ENCODE measurements at regions not wholly inside any gene's neighbourhood (a gene's known extent, or its start where the extent isn't known, plus 50 kb on each side); places are given as distances from the start of the nearest gene placed in this dataset.

DNA sequence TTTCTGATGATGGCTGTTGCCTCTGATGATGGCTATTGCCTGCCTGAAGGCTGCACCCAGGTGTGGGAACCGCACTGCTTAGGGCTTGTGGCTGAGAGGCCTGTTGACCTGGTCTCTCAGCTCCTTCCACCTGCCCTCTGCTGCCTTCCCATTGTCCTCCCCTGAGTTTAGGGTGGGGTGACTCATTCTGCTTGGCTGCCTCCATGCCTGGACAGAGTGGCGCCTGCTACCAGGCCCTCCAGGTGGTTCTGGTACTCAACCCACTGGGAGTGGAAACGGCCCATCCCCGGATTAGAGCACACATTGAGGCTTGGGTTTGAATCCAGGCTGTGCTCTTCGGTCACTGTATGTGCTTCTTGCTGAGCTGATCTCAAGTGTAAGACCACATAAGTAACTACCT lies 120.6 kb downstream of the SEM1 start:
- Histone ChIP-seq H3K9ac (no peak overlapping the region), H2AFZ (replicated peaks) (no peak overlapping the region), H3F3A (ENCODE audit: low read depth) (peaks cover 12% of the 10 kb centered on the region), H3K27ac (no peak overlapping the region), H3K4me3 (no peak overlapping the region), H3K36me3 (no peaks in the 10 kb centered on the region), H4K20me1 (ENCODE audit: low read depth) (no peaks in the 10 kb centered on the region), H3K9me3 (ENCODE audit: low read depth) (no peaks in the 10 kb centered on the region), H3K4me1 (peaks cover 26% of the 10 kb centered on the region), H3K79me2 (ENCODE audit: low read depth) (no peaks in the 10 kb centered on the region), H3K27me3 (no peaks in the 10 kb centered on the region), H3K4me2 (no peak overlapping the region)
- TF ChIP-seq, protein P1, sequence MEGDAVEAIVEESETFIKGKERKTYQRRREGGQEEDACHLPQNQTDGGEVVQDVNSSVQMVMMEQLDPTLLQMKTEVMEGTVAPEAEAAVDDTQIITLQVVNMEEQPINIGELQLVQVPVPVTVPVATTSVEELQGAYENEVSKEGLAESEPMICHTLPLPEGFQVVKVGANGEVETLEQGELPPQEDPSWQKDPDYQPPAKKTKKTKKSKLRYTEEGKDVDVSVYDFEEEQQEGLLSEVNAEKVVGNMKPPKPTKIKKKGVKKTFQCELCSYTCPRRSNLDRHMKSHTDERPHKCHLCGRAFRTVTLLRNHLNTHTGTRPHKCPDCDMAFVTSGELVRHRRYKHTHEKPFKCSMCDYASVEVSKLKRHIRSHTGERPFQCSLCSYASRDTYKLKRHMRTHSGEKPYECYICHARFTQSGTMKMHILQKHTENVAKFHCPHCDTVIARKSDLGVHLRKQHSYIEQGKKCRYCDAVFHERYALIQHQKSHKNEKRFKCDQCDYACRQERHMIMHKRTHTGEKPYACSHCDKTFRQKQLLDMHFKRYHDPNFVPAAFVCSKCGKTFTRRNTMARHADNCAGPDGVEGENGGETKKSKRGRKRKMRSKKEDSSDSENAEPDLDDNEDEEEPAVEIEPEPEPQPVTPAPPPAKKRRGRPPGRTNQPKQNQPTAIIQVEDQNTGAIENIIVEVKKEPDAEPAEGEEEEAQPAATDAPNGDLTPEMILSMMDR (IDR thresholded peaks at IDR 0.05): no peak
- TF ChIP-seq EZH2phosphoT487 (IDR thresholded peaks at IDR 0.05) (no peak), EZH2 (IDR thresholded peaks at IDR 0.05) (no peak)
- H3K27me3 Mint-ChIP-seq (ENCODE audit: insufficient read depth, low read depth): no peaks in the 10 kb centered on the region
- no peak overlapping the region for H3K4me3 Mint-ChIP-seq
- H3K4me1 Mint-ChIP-seq: peaks cover 23% of the 10 kb centered on the region
- peaks cover 2% of the 10 kb centered on the region for H3K36me3 Mint-ChIP-seq
- no peak overlapping the region for H3K27ac Mint-ChIP-seq
- peaks cover 8% of the 10 kb centered on the region for H3K9me3 Mint-ChIP-seq
- no peak for DNase-seq (ENCODE audit: low spot score)

DNA sequence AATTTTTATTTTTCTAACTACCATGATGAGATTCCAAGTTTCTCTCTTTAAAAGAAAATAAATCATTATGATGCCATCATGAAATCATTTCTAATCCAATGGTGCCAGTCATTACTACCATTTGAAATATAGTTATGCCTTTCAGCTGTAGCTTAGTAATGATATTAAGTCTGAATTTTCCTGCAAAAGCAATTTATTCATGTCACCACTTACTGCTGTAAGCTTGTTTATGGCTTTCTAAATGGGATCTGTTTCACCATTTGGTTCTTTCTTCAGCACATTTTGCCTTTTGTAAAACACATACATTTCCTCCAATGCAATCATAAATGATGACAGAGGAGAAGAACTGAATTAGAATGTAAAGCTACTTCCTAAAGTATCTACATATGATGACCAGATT lies 130.5 kb downstream of the SEM1 start:
- Histone ChIP-seq H3K79me2 (ENCODE audit: low read depth) (no peaks in the 10 kb centered on the region), H3K36me3 (no peaks in the 10 kb centered on the region), H3K4me3 (no peak overlapping the region), H3K4me1 (no peaks in the 10 kb centered on the region), H3K9me3 (ENCODE audit: low read depth) (no peaks in the 10 kb centered on the region), H4K20me1 (ENCODE audit: low read depth) (no peaks in the 10 kb centered on the region), H3F3A (ENCODE audit: low read depth) (no peaks in the 10 kb centered on the region), H2AFZ (replicated peaks) (no peak overlapping the region), H3K4me2 (no peak overlapping the region), H3K27ac (no peak overlapping the region), H3K27me3 (no peaks in the 10 kb centered on the region), H3K9ac (no peak overlapping the region)
- Mint-ChIP-seq H3K4me3 (no peak overlapping the region), H3K27me3 (ENCODE audit: insufficient read depth, low read depth) (no peaks in the 10 kb centered on the region), H3K27ac (no peak overlapping the region), H3K4me1 (no peaks in the 10 kb centered on the region), H3K9me3 (peaks cover 3% of the 10 kb centered on the region), H3K36me3 (no peaks in the 10 kb centered on the region)
- TF ChIP-seq, protein P1 (IDR thresholded peaks at IDR 0.05): no peak
- TF ChIP-seq EZH2phosphoT487 (IDR thresholded peaks at IDR 0.05): no peak
- no peak for TF ChIP-seq EZH2 (IDR thresholded peaks at IDR 0.05)
- no peak for DNase-seq (ENCODE audit: low spot score)

DNA sequence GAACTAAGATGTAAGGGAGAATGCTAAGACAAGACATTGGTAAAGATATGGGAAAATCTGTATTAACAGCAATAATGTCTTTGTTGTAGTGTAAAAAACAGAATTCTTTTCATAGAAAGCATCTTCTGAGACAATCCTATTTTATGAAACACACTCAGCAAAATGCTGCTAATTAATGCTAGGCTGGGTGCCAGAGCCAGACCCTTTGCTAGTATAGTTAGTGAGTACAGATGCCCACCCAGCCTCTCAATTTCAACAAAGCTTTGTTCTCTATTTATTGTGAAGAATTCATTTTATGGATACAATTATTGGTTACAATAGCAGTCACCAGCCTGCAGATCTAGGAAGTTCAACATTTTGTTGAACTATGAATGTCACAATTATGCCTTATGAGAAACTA lies 131.0 kb downstream of the SEM1 start:
- H3K79me2 ChIP-seq (ENCODE audit: low read depth): no peaks in the 10 kb centered on the region
- no peak overlapping the region for H3K27ac ChIP-seq
- no peaks in the 10 kb centered on the region for H3K27me3 Mint-ChIP-seq (ENCODE audit: insufficient read depth, low read depth)
- no peaks in the 10 kb centered on the region for H4K20me1 ChIP-seq (ENCODE audit: low read depth)
- H3K36me3 Mint-ChIP-seq: no peaks in the 10 kb centered on the region
- no peaks in the 10 kb centered on the region for H3K9me3 ChIP-seq (ENCODE audit: low read depth)
- H3K4me1 ChIP-seq: no peaks in the 10 kb centered on the region
- DNase-seq (ENCODE audit: low spot score): no peak
- no peaks in the 10 kb centered on the region for H3K27me3 ChIP-seq
- H3K9ac ChIP-seq: no peak overlapping the region
- no peaks in the 10 kb centered on the region for H3K36me3 ChIP-seq
- TF ChIP-seq EZH2phosphoT487 (IDR thresholded peaks at IDR 0.05) (no peak), EZH2 (IDR thresholded peaks at IDR 0.05) (no peak)
- TF ChIP-seq, protein P1 (IDR thresholded peaks at IDR 0.05): no peak
- H3K4me2 ChIP-seq: no peak overlapping the region
- no peak overlapping the region for H3K4me3 ChIP-seq
- H3K4me1 Mint-ChIP-seq: no peaks in the 10 kb centered on the region
- H2AFZ ChIP-seq (replicated peaks): no peak overlapping the region
- H3F3A ChIP-seq (ENCODE audit: low read depth): no peaks in the 10 kb centered on the region
- no peak overlapping the region for H3K4me3 Mint-ChIP-seq
- H3K27ac Mint-ChIP-seq: no peak overlapping the region
- peaks cover 3% of the 10 kb centered on the region for H3K9me3 Mint-ChIP-seq

DNA sequence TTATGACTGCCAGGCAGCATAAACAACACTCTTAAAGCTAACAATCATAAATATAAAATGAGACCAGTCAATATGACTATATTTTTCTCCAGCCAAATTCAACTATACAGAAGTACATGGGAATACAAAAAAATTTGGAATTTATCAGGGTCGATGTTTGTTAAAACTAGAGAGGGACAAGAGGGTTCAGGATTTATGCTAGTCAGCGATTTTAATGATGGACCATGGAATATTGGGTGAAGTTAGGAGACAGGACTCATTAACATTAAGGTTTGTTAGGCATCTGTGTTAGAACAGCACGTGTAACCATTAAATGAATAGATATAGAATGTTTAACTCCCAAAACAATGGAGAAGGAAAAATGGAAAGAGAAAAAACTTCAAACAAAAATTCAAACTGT lies 146.2 kb downstream of the SEM1 start:
- Mint-ChIP-seq H3K27me3 (ENCODE audit: insufficient read depth, low read depth) (no peaks in the 10 kb centered on the region), H3K36me3 (no peaks in the 10 kb centered on the region), H3K4me1 (no peaks in the 10 kb centered on the region), H3K9me3 (no peaks in the 10 kb centered on the region), H3K4me3 (no peak overlapping the region), H3K27ac (no peak overlapping the region)
- H3K79me2 ChIP-seq (ENCODE audit: low read depth): no peaks in the 10 kb centered on the region
- no peak for TF ChIP-seq EZH2phosphoT487 (IDR thresholded peaks at IDR 0.05)
- TF ChIP-seq, protein P1 (IDR thresholded peaks at IDR 0.05): no peak
- TF ChIP-seq EZH2 (IDR thresholded peaks at IDR 0.05): no peak
- no peak overlapping the region for H3K27ac ChIP-seq
- DNase-seq (ENCODE audit: low spot score): no peak
- H3K4me3 ChIP-seq: no peak overlapping the region
- no peak overlapping the region for H3K9ac ChIP-seq
- H3K9me3 ChIP-seq (ENCODE audit: low read depth): no peaks in the 10 kb centered on the region
- H3K27me3 ChIP-seq: no peaks in the 10 kb centered on the region
- no peaks in the 10 kb centered on the region for H3K36me3 ChIP-seq
- H3K4me1 ChIP-seq: no peaks in the 10 kb centered on the region
- H2AFZ ChIP-seq (replicated peaks): no peak overlapping the region
- H4K20me1 ChIP-seq (ENCODE audit: low read depth): no peaks in the 10 kb centered on the region
- no peaks in the 10 kb centered on the region for H3F3A ChIP-seq (ENCODE audit: low read depth)
- no peak overlapping the region for H3K4me2 ChIP-seq

Measured in neural progenitor cell (in vitro differentiated cells).